ENCODE measurements at regions not wholly inside any gene's neighbourhood (a gene's known extent, or its start where the extent isn't known, plus 50 kb on each side); places are given as distances from the start of the nearest gene placed in this dataset.

DNA sequence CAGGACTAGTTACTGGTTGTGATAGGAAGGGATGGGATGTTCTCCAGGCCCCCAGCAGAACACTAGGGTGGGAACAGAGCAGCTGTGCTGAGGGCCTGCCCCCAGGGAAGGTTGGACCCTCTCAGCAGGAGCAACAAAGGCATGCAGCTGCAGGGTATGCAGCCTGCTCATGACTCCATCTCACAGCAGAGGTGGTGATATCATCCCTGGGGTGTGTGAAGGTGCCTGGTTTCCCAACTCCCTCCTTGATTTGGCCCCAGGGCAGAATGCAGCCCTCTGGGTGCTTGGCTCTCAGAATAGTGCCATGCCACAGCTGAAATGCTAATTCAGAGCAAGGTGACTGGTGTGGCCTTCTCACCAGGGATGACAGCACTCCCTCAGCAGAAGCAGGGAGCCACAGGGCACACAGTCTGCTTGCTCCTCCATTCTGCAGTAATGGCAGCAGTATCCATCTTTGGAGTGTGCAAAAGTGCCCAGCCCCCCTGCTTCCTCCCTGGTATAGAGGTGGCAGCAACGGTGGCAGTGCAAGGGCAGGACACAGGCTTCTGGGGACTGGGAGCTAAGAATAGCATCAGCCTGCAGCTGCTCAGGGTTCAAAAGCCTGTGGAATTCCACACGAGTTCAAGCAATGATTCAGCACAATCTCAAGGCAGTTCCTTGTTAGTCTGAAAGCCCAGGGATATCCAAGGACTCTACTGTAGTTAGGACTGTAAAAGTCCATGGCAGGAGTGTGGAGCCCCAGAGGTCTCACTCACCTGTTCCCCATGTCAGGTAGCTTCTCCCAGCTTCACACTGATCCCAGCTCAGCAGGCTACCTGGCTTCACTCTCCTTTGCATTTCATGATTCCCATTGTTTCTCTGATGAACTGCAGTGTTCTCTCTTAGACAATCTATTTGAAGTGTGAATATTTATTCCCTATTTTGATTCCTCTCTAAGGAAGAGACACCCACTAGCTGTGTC lies 298.1 kb upstream of the FOXG1 start:
- ATAC-seq = no peak
- no peak for DNase-seq

DNA sequence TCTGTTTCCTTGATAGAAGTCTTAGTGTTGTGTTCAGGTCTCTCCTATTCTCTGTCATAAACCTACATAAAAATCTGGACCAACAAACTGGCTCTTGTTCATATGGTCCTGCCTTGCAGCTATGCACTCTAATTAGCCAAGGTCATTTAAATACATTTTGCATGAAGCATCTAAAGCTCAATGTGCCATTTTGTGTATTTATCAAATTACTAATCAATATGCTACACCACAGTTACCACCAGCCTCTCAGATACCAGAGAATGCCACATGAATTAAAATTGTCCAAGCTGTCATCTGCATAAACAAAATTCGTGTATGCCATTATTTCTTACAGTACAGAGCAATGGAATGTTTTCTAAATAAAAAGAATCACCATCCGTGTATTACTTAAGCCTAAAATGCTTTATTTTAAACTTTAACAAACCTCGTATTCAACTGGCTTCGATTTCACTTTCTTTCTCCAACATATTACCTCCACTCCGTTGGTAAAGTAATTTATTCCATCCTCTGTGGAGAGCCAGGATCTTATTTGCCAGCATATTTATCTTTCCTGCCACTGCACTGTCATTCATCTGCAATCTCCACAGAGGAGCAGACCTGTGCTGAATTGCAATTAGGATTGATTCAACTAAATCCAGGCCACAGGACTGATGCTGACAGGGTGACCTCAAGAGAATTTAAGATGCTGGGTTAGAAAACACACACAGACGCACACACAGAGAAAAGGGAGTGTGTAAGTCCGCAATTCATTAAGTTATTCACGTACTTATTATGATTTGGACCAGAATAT lies 284.1 kb upstream of the FOXG1 start:
- no peak for DNase-seq

DNA sequence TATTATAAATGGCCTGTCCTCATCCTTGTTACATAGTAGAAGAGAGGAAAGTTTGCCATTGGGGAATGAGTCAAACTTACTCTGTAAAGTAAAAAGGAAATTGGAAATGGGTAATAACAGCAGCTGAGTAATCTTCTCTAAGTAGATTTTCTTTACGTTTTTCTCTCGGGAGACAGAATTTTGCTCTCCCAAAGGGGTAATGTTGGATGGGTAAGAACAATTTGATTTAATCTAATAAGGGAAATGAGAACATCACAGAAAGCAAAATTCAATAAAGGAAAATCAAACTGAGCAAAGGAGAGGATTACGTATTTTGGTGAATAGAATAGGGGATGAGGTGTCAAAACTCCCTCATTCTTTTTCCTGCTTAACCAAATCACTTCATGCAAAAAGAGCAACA lies 283.1 kb upstream of the FOXG1 start:
- no peak for ATAC-seq
- no peak for DNase-seq

More for the DNA sequence above, 284.1 kb upstream of the FOXG1 start:
- no peak for ATAC-seq

GRCh38 chr14:28488684-28489083 lies 277.9 kb upstream of the FOXG1 start:
- ATAC-seq (no peak), DNase-seq (no peak)

GRCh38 chr14:28493516-28493915 lies 273.1 kb upstream of the FOXG1 start:
- ATAC-seq (no peak), DNase-seq (no peak)

GRCh38 chr14:28494196-28494595 lies 272.4 kb upstream of the FOXG1 start:
- ATAC-seq = no peak
- DNase-seq = no peak

- ATAC-seq = no peak
Measured at GRCh38 chr14:28496364-28496763, 270.2 kb upstream of the FOXG1 start.

DNA sequence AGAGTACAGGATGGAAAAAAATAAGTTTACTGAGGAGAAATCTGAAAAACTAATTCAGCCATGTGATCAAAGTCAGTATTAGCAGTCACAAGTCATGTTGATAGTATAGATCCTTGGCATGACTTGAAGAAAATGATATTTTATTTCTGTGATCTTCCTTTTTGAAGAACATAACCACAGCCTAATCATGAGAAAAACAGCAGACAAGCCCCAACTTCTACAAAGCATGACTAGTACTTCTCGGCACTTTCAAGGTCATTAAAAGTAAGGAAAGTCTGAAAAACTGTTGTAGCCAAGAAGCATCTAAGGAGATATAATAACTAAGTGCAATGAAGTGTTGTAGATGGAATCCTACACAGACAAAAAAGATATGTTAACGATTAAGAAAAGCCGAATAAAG lies 264.1 kb upstream of the FOXG1 start:
- no peak for DNase-seq

More at GRCh38 chr14:28496364-28496763, 270.2 kb upstream of the FOXG1 start:
- DNase-seq = no peak

DNA sequence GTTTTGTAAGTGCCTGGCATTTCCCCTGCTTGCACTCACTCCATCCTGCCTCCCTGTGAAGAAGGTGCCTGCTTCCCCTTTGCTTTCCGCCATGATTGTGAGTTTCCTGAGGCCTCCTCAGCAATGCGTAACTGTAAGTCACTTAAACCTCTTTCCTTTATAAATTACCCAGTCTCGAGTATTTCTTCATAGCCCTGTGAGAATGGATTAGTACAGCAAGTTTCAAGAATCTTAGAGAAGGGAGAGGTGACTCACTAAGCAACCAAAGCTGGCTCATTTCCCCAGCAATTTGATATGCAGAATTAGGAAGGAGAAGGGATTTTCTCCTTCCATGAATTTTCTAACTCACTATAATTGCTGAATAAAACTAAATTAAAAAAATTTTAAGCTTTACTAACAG lies 251.0 kb upstream of the FOXG1 start:
- ATAC-seq (no peak), DNase-seq (no peak)

More for the DNA sequence above, 264.1 kb upstream of the FOXG1 start:
- no peak for ATAC-seq

DNA sequence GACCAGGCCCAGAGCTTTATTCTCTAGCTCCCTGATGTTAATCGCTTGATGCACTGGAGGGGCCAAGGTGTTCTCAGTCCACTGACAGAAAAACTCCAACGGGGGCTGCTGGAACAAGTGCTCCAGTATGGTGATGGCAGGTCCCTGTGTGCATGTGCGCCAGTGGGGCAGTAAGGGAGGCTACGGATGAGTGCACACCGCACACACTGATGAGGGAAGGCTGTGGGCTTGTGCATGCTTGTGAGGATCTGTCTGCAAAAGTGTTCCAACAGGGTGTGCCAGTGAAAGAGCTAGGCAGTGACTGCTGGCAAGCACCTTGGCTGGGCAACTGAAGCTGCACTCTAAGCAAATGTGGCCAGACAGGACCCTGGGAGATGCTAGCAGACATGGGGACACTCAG lies 229.7 kb upstream of the FOXG1 start:
- no peak for DNase-seq
- peak; percentile 6 for ATAC-seq

GRCh38 chr14:28542040-28542439 lies 224.5 kb upstream of the FOXG1 start:
- DNase-seq (no peak), ATAC-seq (no peak)

- DNase-seq = no peak
- ATAC-seq = no peak
Measured at GRCh38 chr14:28565345-28565744, 201.2 kb upstream of the FOXG1 start.

- DNase-seq (no peak), ATAC-seq (no peak)
Measured at GRCh38 chr14:28570391-28570790, 196.2 kb upstream of the FOXG1 start.

- DNase-seq = no peak
- no peak for ATAC-seq
Measured at GRCh38 chr14:28571636-28572035, 195.0 kb upstream of the FOXG1 start.

GRCh38 chr14:28576523-28576922 lies 190.1 kb upstream of the FOXG1 start:
- ATAC-seq (no peak), DNase-seq (no peak)

GRCh38 chr14:28577187-28577586 lies 189.4 kb upstream of the FOXG1 start:
- DNase-seq (no peak), ATAC-seq (no peak)

DNA sequence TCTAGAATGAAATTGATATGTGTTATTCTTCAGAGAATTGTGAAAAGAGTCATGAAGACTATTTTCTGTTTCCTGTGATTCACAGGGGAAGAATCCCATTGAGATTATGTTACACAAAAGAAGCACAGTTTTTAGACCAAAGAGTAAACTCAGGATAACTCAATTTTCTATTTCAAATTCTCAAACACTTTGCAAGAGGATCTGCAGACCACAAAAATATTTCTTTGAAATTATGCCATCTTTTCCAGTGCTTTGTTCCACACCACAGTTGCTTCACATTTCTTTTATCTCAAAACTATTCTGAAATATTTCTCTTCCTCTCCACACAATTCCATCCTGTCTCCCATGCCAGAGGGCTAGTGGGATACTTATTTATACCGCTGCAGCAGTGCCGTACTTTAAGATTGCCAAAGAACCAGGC lies 188.9 kb upstream of the FOXG1 start:
- no peak for DNase-seq
- no peak for ATAC-seq

DNA sequence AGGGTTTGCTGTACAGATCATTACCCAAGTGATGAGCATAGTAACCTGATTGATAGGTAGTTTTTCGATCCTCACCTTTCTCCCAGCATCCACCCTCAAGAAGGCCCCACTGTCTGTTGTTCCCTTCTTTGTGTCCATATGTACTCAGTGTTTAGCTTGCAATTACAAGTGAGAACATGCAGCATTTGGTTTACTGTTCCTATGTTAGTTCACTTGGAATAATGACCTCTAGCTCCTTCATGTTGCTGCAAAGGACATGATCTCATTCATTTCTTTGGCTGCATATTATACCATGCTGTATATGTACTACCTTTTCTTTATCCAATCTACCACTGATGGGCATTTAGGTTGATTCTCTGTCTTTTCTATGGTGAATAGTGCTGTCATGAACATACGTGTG lies 181.6 kb upstream of the FOXG1 start:
- ATAC-seq = no peak

DNA sequence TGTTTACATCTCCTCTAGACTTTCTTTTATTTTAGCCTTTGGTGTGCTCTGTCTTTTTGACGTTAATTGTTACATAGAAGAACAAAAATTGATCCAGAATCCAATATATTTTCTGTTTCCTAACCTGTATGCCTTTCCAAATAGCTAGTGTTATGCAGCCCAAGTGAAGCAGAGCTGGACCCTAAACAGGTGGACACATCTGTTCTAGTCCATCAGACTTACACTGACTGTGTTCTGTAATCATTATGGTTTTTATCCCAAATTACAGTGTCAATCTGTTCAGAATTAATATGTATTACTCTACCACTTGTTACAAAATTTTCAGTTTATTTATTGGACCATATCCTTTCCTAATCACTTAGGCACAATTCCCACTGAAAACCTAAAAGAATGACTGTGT lies 176.8 kb upstream of the FOXG1 start:
- ATAC-seq (no peak), DNase-seq (no peak)

More for the DNA sequence above, 181.6 kb upstream of the FOXG1 start:
- no peak for DNase-seq

GRCh38 chr14:28596391-28596790 lies 170.2 kb upstream of the FOXG1 start:
- ATAC-seq (no peak), DNase-seq (no peak)

GRCh38 chr14:28599191-28599590 lies 167.4 kb upstream of the FOXG1 start:
- DNase-seq = no peak
- ATAC-seq = no peak

DNA sequence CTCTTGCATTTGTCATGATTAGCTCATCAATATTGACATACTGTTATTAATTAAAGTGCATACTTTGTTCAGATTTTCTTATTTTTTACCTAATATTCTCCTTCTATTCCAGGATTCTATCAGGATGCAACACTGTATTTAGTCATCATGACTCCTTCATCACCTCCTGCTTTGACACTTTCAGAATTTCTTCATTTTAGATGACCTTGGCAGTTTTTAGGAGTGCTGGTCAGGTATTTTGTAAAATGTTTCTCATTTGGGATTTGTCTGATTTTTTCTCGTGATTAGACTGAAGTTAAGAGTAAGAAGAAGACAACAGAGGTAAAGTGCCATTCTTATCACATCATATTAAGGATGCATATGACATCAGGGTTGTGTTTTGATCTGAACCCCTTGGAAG lies 167.0 kb upstream of the FOXG1 start:
- no peak for DNase-seq
- no peak for ATAC-seq

DNA sequence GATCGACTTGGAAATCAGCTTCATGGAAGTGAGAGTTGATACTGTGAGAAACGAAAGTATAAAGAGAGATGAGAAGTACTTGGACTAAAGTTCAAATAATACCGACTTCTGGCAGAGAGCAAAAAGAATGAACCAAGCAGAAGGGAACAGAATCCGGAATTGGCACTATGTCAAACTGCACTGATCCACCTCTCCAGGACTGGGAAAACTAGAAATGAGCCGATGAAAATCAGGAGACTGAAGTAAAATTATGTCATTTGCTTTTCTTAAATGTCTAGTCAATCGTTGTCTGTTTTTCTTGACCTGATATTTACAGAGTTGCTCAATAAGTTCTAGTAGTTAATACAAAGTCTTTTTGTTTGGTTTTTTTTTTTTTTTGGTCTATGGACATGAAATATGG lies 163.0 kb upstream of the FOXG1 start:
- ATAC-seq = no peak
- no peak for DNase-seq
